ENCODE measurements at regions not wholly inside any gene's neighbourhood (a gene's known extent, or its start where the extent isn't known, plus 50 kb on each side); places are given as distances from the start of the nearest gene placed in this dataset.

DNA sequence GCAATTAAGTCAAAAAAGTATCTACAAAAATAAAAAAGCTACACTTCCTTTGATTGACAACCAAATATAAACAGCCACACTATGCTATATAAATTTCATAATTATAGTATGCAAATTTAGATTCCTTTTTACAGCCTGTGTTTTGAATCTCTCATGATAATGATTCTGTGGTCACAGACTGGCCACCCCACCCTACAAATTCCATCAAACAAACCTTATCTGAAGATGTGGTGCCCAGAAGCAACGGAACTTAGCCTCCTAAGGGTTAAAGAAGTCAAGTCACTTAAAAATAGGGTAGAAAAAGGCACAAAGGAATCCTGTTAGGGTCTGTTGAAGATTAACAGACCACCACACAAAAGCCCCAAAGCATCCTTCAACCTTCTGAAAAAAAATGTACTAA, 351.8 kb downstream of the INHBA start:
- no peak overlapping the region for H3K27ac ChIP-seq
- TF ChIP-seq, protein P1, sequence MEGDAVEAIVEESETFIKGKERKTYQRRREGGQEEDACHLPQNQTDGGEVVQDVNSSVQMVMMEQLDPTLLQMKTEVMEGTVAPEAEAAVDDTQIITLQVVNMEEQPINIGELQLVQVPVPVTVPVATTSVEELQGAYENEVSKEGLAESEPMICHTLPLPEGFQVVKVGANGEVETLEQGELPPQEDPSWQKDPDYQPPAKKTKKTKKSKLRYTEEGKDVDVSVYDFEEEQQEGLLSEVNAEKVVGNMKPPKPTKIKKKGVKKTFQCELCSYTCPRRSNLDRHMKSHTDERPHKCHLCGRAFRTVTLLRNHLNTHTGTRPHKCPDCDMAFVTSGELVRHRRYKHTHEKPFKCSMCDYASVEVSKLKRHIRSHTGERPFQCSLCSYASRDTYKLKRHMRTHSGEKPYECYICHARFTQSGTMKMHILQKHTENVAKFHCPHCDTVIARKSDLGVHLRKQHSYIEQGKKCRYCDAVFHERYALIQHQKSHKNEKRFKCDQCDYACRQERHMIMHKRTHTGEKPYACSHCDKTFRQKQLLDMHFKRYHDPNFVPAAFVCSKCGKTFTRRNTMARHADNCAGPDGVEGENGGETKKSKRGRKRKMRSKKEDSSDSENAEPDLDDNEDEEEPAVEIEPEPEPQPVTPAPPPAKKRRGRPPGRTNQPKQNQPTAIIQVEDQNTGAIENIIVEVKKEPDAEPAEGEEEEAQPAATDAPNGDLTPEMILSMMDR (conservative IDR thresholded peaks at IDR 0.05), result no peak

DNA sequence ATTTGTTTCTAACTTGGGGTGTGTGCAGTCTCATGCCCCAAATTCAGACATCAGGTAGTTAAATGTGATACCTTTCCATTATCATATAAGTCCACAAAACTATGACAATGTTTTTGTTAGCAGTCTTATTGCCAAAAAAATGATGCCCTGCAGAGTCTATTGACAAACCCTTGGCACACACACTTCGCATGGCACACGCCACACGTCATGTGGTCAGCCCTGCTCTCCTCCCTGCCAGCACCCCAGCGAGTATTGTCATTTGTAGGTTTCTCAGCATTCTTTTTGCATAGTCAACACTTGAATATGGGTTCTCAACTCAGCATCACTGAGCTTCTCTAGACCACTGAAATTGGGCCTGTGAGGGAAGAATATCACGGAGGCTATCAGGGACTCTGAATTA, 356.0 kb downstream of the INHBA start:
- no peak overlapping the region for H3K27ac ChIP-seq
- TF ChIP-seq, protein P1 (conservative IDR thresholded peaks at IDR 0.05), result no peak

DNA sequence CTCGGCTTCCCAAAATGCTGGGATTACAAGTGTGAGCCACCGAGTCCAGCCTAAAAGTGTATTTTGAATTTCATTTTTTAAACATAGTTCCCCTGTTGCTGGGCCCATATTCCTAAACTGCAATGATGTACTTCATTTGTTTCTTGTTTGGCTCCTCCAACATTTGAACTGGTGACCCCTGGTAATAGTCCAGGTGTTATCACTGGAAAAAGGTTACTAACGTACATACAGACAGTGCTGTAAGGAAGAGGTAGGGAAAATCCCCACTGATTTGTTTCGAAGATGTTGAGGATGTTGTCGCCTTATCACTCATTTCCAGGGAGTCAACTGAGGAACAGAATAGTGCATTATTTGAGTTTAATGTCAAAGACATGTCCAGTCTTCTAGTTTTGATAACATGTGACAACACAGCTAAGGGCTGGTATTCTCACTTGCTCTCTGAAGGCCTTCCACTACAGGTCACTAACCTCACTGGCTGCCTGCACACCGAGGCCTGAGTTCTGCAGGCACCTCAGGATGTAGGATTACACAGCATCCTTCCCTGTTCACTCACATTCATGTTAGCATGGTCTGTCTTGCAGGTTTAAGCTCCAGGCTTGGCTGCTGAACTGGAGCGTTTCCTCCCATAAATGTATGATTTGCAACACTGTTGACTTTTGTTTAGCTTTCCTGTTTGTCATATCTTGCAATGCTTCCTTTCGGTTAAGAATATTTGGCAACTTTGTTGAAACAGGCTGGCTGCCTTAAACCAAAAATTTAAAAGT, 362.8 kb downstream of the INHBA start:
- TF ChIP-seq, protein P1 (conservative IDR thresholded peaks at IDR 0.05), result no peak
- H3K27ac ChIP-seq, result peak overlapping the region; percentile 67

DNA sequence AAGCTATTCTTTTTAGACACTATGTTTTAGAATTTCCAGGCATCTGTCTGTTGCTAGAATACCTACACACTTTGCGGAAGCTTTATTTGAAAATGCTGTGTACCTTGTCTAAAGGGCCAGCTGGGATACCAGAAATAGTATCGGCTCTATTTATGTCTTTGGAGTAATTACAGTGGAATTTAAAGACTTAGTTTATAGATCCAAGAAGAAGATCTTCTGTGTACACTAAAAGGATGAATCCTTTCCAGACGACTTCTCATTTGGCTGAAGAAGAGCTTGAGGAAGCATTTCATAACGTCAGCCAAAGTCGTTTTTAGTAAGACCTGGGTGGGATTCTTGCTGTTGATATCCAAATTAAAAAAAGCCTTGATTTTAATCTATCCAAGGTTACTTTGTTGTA, 365.9 kb downstream of the INHBA start:
- H3K27ac ChIP-seq, result no peak overlapping the region
- TF ChIP-seq, protein P1 (conservative IDR thresholded peaks at IDR 0.05), result no peak

DNA sequence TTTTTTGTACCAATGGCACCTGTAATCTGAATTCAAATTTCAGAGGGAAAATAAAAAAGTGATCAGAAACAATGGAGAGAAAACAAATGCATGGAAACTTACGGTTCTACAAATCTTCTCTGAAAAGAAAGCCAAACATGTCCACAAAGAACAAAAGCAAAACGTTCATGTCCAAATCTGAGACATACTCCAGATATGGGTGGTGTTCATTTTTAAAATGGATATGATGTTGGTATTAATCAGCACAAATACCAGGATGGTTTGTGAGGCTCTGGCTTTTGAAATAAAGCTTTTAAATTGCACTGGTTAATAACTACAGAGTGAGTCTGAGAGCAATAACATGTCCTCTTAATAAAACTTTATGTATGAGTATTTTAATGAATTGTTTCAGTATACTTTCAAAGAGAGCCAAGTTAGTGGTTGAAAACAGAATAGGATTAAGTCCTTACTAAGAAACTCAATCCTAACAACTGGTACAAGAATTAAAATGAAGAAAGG, 366.4 kb downstream of the INHBA start:
- TF ChIP-seq, protein P1 (conservative IDR thresholded peaks at IDR 0.05), result no peak

DNA sequence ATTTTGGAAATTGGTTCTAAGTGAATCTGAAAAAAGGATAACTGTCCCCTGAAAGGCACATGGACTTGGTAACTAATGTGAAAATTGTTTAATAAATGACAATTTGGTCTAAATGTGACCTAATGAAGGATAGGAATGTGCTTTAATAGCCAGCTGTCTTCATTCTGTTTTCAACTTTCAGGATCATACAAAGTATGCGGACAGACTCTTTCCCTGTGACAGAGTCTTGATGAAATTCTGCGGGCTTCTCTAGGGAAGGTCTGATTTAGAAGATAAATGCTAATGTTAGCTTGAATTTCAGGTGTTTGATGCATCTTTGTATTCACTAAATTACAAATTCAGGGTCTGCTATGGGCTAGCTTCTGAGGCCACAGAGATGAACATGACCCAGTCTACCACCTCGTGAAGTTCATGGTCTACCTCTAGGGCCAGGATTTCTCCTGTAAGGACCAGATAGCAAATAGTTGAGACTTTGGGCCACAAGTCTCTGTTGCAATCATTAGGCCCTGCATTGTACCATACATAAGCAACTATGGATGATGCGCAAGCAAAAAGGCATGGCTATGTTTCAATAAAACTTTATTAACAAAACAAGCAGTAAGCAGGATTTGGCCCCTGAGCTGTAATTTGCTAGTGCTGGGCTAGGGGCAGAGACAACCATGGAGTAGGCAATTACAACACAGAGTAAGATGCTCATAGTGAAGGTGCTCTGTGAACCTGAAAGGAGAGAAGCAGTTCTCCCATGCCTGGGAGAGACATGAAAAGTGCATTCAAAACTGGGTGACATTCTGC, 368.6 kb downstream of the INHBA start:
- TF ChIP-seq, protein P1 (conservative IDR thresholded peaks at IDR 0.05), result no peak
- H3K27ac ChIP-seq, result no peak overlapping the region

More for the DNA sequence above, 366.4 kb downstream of the INHBA start:
- no peak overlapping the region for H3K27ac ChIP-seq

DNA sequence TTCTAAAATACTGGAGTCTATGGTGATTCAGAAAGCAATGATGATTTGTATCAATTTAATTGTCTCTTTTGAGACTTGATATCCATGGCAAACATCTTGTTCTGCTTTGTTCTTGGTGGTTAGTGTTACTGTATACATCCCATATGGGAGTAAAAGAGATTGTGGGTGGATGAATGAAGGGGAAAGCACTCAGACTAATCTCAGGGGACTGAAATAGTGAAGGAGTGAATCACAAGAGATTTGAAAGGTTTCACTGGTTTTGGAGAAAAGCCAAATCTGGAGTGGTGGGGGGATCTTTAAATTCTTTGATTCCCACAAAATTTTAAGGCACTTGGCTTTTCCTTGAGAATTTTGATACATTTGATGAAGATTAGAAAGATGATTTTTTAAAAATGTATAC, 369.4 kb downstream of the INHBA start:
- H3K27ac ChIP-seq, result no peak overlapping the region

More for the DNA sequence above, 369.4 kb downstream of the INHBA start:
- TF ChIP-seq, protein P1 (conservative IDR thresholded peaks at IDR 0.05), result no peak
